GM19025 (cell line): ENCODE measurements at regions not wholly inside any gene's neighbourhood (a gene's known extent, or its start where the extent isn't known, plus 50 kb on each side); places are given as distances from the start of the nearest gene placed in this dataset.

Source experiments
- ATAC-seq: cut with Tn5 transposase; IDR thresholded peaks from one replicate; pipeline ENCODE4 v1.9.1; 2021; ENCODE audit warnings: mild to moderate bottlenecking, low read depth, moderate library complexity; ENCODE audit not compliant: unreplicated experiment

GRCh38 chr5:103434057-103434456 lies 128.5 kb downstream of the NUDT12 start:
- ATAC-seq = no peak

- ATAC-seq = no peak
These were observed 129.4 kb downstream of the NUDT12 start for GRCh38 chr5:103433211-103433610.

GRCh38 chr5:103428923-103429322 lies 133.7 kb downstream of the NUDT12 start:
- no peak for ATAC-seq

GRCh38 chr5:103428411-103428871 lies 134.1 kb downstream of the NUDT12 start:
- no peak for ATAC-seq

GRCh38 chr5:103427326-103427725 lies 135.3 kb downstream of the NUDT12 start:
- ATAC-seq = no peak

- ATAC-seq = no peak
These were observed 136.7 kb downstream of the NUDT12 start for GRCh38 chr5:103425686-103426454.

GRCh38 chr5:103424453-103425205 lies 138.0 kb downstream of the NUDT12 start:
- ATAC-seq = no peak

- no peak for ATAC-seq
These were observed 138.6 kb downstream of the NUDT12 start for GRCh38 chr5:103424026-103424425.

GRCh38 chr5:103422756-103423155 lies 139.8 kb downstream of the NUDT12 start:
- ATAC-seq = no peak

- ATAC-seq = no peak
These were observed 148.0 kb downstream of the NUDT12 start for GRCh38 chr5:103414604-103415003.

- no peak for ATAC-seq
These were observed 150.9 kb downstream of the NUDT12 start for GRCh38 chr5:103411711-103412110.

GRCh38 chr5:103410172-103410571 lies 151.6 kb downstream of the MACIR start:
- ATAC-seq = peak; percentile 97

GRCh38 chr5:103409013-103409670 lies 150.6 kb downstream of the MACIR start:
- no peak for ATAC-seq

GRCh38 chr5:103408408-103408807 lies 149.8 kb downstream of the MACIR start:
- ATAC-seq = peak; percentile 35

GRCh38 chr5:103407402-103407801 lies 148.8 kb downstream of the MACIR start:
- no peak for ATAC-seq

GRCh38 chr5:103404483-103404882 lies 145.9 kb downstream of the MACIR start:
- no peak for ATAC-seq

GRCh38 chr5:103402851-103403250 lies 144.3 kb downstream of the MACIR start:
- ATAC-seq = no peak

GRCh38 chr5:103397739-103398581 lies 139.4 kb downstream of the MACIR start:
- no peak for ATAC-seq

- ATAC-seq = no peak
These were observed 136.1 kb downstream of the MACIR start for GRCh38 chr5:103394676-103395075.

GRCh38 chr5:103393101-103393754 lies 134.7 kb downstream of the MACIR start:
- no peak for ATAC-seq
